ENCODE measurements at regions not wholly inside any gene's neighbourhood (a gene's known extent, or its start where the extent isn't known, plus 50 kb on each side); places are given as distances from the start of the nearest gene placed in this dataset.
A peak's percentile ranks its signal among the peaks of the same experiment; 100 is the strongest.

GRCh38 chr1:207971331-207972219 lies 60.6 kb upstream of the CD34 start:
- DNase-seq (ENCODE audit: low spot score), result no peak
- FAIRE-seq, result no peak

DNA sequence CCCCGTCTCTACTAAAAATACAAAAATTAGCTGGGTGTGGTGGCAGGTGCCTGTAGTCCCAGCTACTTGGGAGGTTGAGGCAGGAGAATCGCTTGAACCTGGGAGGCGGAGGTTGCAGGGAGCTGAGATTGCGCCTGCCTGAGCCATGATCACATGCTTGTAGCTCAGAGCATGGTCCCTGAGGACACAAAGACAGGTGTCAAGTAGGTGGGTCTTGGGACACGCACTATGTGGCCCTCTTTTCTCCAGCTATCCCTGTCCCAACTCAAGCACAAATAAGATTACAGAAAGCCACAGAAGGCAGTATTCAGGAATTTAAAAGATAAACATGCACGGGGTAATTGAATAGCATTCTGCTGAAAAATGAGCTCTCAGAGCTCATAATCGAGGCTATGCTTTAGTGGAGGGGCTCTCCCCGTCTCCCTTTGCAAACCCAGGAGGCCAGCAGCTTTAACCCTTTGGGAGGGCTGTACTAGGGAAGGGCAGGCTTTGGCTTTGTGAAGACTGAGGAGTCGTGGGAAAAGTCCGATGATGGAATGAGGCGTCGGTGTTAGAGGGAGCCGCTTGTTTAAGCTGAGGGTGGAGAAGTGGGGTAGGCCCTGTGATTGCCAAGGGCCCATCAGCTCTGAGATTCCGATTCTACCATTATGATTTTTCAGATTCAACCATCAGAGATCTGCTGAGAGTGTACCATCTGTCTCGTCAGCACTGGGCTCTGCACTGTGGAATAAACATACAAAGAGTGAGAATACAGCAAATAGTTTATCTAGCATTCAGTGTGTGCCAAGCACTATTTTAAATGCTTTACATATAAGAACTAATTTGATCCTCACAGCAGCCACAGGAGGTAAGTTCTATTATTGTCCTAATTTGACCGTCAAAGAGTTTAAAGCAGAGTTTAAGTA lies 59.7 kb upstream of the CD34 start:
- FAIRE-seq (no peak), DNase-seq (ENCODE audit: low spot score) (no peak)

- DNase-seq (ENCODE audit: low spot score) (no peak), FAIRE-seq (no peak)
These were observed 58.6 kb upstream of the CD34 start for GRCh38 chr1:207969528-207969927.

- FAIRE-seq (no peak), DNase-seq (ENCODE audit: low spot score) (no peak)
These were observed 57.6 kb upstream of the CD34 start for GRCh38 chr1:207968521-207969009.

DNA sequence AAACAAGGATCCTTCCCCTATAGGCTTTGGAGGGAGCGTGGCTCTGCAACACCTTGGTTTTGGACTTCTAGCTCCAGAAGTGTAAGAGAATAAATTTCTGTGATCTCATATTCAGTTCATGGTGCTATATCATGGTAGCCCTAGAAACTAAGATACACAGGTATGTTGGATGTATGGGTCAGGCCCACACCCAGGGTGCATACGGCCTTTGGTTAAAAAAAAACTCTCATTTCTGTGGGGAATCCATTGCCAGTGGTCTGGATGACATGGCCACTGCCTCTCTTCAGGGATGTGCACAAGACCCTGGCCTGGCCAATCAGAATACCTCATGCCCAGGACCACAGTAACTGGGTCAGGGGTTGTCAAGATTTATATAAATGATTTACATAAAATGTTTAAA lies 56.8 kb upstream of the CD34 start:
- no peak for FAIRE-seq
- DNase-seq (ENCODE audit: low spot score), result no peak

DNA sequence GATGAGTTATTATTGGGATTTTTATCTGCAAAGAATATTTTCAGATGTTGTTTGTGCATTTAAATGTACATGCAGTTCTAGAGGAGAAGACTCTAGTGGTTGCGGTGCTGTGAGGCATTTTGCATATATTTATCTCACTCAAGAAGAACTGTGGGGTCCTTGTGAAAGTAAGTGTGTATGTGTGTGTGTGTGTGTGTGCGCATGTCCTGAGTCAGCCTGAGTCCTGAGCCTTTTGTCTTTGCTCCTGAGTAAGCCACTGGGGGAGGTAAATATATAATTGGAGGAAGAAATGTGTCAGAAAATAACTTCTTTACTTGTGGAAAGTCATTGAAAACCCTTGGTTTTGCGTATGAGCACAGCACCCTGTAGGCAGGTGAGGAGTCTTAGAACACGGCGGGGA lies 55.6 kb upstream of the CD34 start:
- DNase-seq (ENCODE audit: low spot score) (no peak), FAIRE-seq (no peak)

GRCh38 chr1:207965392-207966387 lies 54.8 kb upstream of the CD34 start:
- DNase-seq (ENCODE audit: low spot score), result no peak
- FAIRE-seq, result no peak

- DNase-seq (ENCODE audit: low spot score) (peak; percentile 50), FAIRE-seq (peak; percentile 63)
These were observed 53.5 kb upstream of the CD34 start for GRCh38 chr1:207964195-207964966.

DNA sequence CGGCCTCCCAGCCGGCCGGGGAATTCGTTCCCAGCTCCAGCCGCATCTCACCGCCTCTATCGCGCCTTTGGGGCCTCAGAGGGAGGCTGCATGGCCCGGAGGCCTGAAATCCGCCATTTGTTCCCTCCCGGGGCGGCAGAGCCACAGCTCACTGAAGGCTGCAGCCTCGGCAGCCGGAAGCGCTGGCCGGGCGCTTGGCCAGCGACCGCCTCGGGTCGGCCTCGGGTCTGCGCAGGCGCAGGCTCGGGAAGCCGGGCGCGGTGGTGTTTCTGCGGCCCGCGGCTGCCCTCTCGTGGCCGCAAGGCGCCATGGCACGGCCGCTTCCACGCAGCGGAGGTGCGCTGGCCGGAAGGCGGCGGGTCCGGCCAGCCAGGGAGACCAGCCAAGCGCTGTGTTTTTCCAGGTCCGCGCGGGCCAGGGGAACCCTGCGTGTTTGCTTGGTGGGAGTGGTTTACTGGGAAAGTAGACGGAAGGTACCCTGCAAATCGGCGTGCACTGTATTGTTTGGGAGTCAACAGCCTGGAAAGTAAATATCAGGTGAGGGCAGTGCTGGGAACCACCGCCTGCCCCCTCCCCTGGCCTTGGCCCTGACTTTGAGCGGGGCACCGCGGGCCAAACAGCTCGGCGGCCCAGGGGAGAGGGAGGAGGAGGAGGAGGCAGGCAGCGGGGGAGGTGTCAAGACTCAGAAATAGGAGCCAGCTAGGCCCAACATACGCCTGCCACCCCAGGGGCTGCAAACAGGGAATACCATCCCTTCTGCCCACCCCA lies 52.7 kb upstream of the CD34 start:
- peak; percentile 66 for FAIRE-seq
- peak; percentile 97 for DNase-seq (ENCODE audit: low spot score)

- FAIRE-seq (no peak), DNase-seq (ENCODE audit: low spot score) (peak; percentile 20)
These were observed 51.9 kb upstream of the CD34 start for GRCh38 chr1:207962716-207963426.
